ENCODE measurements at regions not wholly inside any gene's neighbourhood (a gene's known extent, or its start where the extent isn't known, plus 50 kb on each side); places are given as distances from the start of the nearest gene placed in this dataset.
A peak's percentile ranks its signal among the peaks of the same experiment; 100 is the strongest.

- no peak overlapping the region for H3K27ac ChIP-seq (ENCODE audit: low read depth in 1 of 2, low read length in 2 of 2)
- no peaks in the 10 kb centered on the region for H3K79me2 ChIP-seq (ENCODE audit: insufficient read depth, low read length)
- TF ChIP-seq CTCF (IDR thresholded peaks at IDR 0.05), result no peak
- H3K4me2 ChIP-seq (replicated peaks; ENCODE audit: extremely low read depth, low read length, poor library complexity, severe bottlenecking), result no peak overlapping the region
- H4K20me1 ChIP-seq (ENCODE audit: insufficient read depth, low read length), result no peaks in the 10 kb centered on the region
- WGBS (ENCODE audit: insufficient coverage), result 100% methylated on average over 1 of the region's 2 CpGs
- intact Hi-C loops (cut with micrococcal nuclease), result no loop called here
- peaks cover 26% of the 10 kb centered on the region for H3K4me1 Mint-ChIP-seq
- H3K27me3 Mint-ChIP-seq (ENCODE audit: low read depth in 3 of 3), result peaks cover 0 to 7% (median 0%) of the 10 kb centered on the region in 3 donors
- no peak overlapping the region for H2AFZ ChIP-seq (ENCODE audit: insufficient read depth, low read depth, low read length, poor library complexity, severe bottlenecking)
- no peak overlapping the region for H3K9ac ChIP-seq (ENCODE audit: insufficient read depth, low read length, poor library complexity, severe bottlenecking)
- no peak overlapping the region for H3K4me3 Mint-ChIP-seq
- no peaks in the 10 kb centered on the region for H3K9me3 Mint-ChIP-seq
- no peaks in the 10 kb centered on the region for H3K36me3 ChIP-seq (replicated peaks in 1 of 2; ENCODE audit: control insufficient read depth in 1 of 2, insufficient read depth in 2 of 2, low read length in 2 of 2)
- H3K4me1 ChIP-seq (ENCODE audit: control insufficient read depth in 1 of 2, insufficient read depth in 2 of 2, low read length in 2 of 2), result peaks cover 14 to 20% of the 10 kb centered on the region in 2 donors
- no peak overlapping the region for H3K27ac Mint-ChIP-seq
- no peaks in the 10 kb centered on the region for H3K9me3 ChIP-seq (replicated peaks in 1 of 2; ENCODE audit: control insufficient read depth in 1 of 2, insufficient read depth in 1 of 2, low read length in 2 of 2)
- H3K36me3 Mint-ChIP-seq, result no peaks in the 10 kb centered on the region
- no peak for DNase-seq
- H3K27me3 ChIP-seq (ENCODE audit: control insufficient read depth in 2 of 2, insufficient read depth in 2 of 2, low read length in 2 of 2), result no peaks in the 10 kb centered on the region
- H3K4me3 ChIP-seq (replicated peaks in 1 of 3; ENCODE audit: low read depth in 2 of 3, low read length in 3 of 3), result no peak overlapping the region
Measured at GRCh38 chr2:172336681-172337080, 90.7 kb upstream of the ITGA6 start.

GRCh38 chr2:172339371-172340010, 87.9 kb upstream of the ITGA6 start:
- Mint-ChIP-seq H3K27ac (peak overlapping the region in 2 of 7 donors; percentile 19 to 40), H3K9me3 (peaks cover 5 to 12% (median 9%) of the 10 kb centered on the region in 7 donors), H3K36me3 (peaks cover 0 to 3% of the 10 kb centered on the region in 2 donors), H3K4me3 (peak overlapping the region; percentile 68 to 92), H3K4me1 (peaks cover 30% of the 10 kb centered on the region), H3K27me3 (ENCODE audit: low read depth in 3 of 3) (peaks cover 0 to 6% (median 0%) of the 10 kb centered on the region in 3 donors)
- no peaks in the 10 kb centered on the region for H3K36me3 ChIP-seq (replicated peaks in 1 of 2; ENCODE audit: control insufficient read depth in 1 of 2, insufficient read depth in 2 of 2, low read length in 2 of 2)
- 8% methylated on average over 2 of the region's 6 CpGs for WGBS (ENCODE audit: insufficient coverage)
- no peak overlapping the region for H3K27ac ChIP-seq (ENCODE audit: low read depth in 1 of 2, low read length in 2 of 2)
- H3K4me3 ChIP-seq (replicated peaks in 1 of 3; ENCODE audit: low read depth in 2 of 3, low read length in 3 of 3), result peak overlapping the region in 1 of 3 experiments; percentile 68
- no peaks in the 10 kb centered on the region for H4K20me1 ChIP-seq (ENCODE audit: insufficient read depth, low read length)
- no peak for TF ChIP-seq CTCF (IDR thresholded peaks at IDR 0.05)
- no peaks in the 10 kb centered on the region for H3K27me3 ChIP-seq (ENCODE audit: control insufficient read depth in 2 of 2, insufficient read depth in 2 of 2, low read length in 2 of 2)
- peaks cover 14 to 20% of the 10 kb centered on the region in 2 donors for H3K4me1 ChIP-seq (ENCODE audit: control insufficient read depth in 1 of 2, insufficient read depth in 2 of 2, low read length in 2 of 2)
- H3K79me2 ChIP-seq (ENCODE audit: insufficient read depth, low read length), result no peaks in the 10 kb centered on the region
- peaks cover 8 to 10% of the 10 kb centered on the region in 2 donors for H3K9me3 ChIP-seq (replicated peaks in 1 of 2; ENCODE audit: control insufficient read depth in 1 of 2, insufficient read depth in 1 of 2, low read length in 2 of 2)
- intact Hi-C loops (cut with micrococcal nuclease), result loop anchor here in 1 of 2 donors (10.0 kb wide), 1 partner anchor 255 kb away; no protein-coding TSS in a partner anchor
- H2AFZ ChIP-seq (ENCODE audit: insufficient read depth, low read depth, low read length, poor library complexity, severe bottlenecking), result peak overlapping the region; percentile 62
- H3K9ac ChIP-seq (ENCODE audit: insufficient read depth, low read length, poor library complexity, severe bottlenecking), result no peak overlapping the region
- peak overlapping the region; percentile 74 for H3K4me2 ChIP-seq (replicated peaks; ENCODE audit: extremely low read depth, low read length, poor library complexity, severe bottlenecking)
- DNase-seq, result peak in 1 of 3 donors; percentile 14
